ENCODE measurements at regions not wholly inside any gene's neighbourhood (a gene's known extent, or its start where the extent isn't known, plus 50 kb on each side); places are given as distances from the start of the nearest gene placed in this dataset.

- Histone ChIP-seq H3K27ac (ENCODE audit: low read depth, low read length) (no peak overlapping the region), H3K79me2 (ENCODE audit: insufficient read depth, low read length) (no peaks in the 10 kb centered on the region), H3K9me3 (ENCODE audit: insufficient read depth, low read depth, low read length) (no peaks in the 10 kb centered on the region), H2AFZ (ENCODE audit: low read depth, low read length) (no peak overlapping the region), H3K36me3 (ENCODE audit: insufficient read depth, low read length) (no peaks in the 10 kb centered on the region), H3K27me3 (ENCODE audit: insufficient read depth, low read length) (no peaks in the 10 kb centered on the region), H4K20me1 (ENCODE audit: insufficient read depth, low read length) (no peaks in the 10 kb centered on the region), H3K9ac (ENCODE audit: low read length) (no peak overlapping the region), H3K4me3 (ENCODE audit: insufficient read depth, low read depth, low read length) (no peak overlapping the region), H3K4me1 (ENCODE audit: insufficient read depth, low read length) (peaks cover 5% of the 10 kb centered on the region), H3K4me2 (ENCODE audit: low read length) (no peak overlapping the region)
- Mint-ChIP-seq H3K4me1 (ENCODE audit: low read depth, unreplicated experiment) (peaks cover 15% of the 10 kb centered on the region), H3K9me3 (ENCODE audit: unreplicated experiment) (no peaks in the 10 kb centered on the region), H3K27me3 (ENCODE audit: low read depth, unreplicated experiment) (peaks cover 8% of the 10 kb centered on the region), H3K4me3 (ENCODE audit: unreplicated experiment) (no peak overlapping the region), H3K36me3 (ENCODE audit: low read depth, unreplicated experiment) (no peaks in the 10 kb centered on the region), H3K27ac (ENCODE audit: unreplicated experiment) (no peak overlapping the region)
- no peak for FAIRE-seq
- DNase-seq (ENCODE audit: low read depth) = no peak
- TF ChIP-seq CTCF (IDR thresholded peaks at IDR 0.05; ENCODE audit: insufficient read depth, low read depth, low read length) = no peak
- no peak for TF ChIP-seq EZH2 (IDR thresholded peaks at IDR 0.05; ENCODE audit: insufficient read depth, low read length)
Measured at GRCh38 chr18:10315522-10315921, 138.9 kb upstream of the APCDD1 start.

GRCh38 chr18:10316778-10317177 lies 137.7 kb upstream of the APCDD1 start:
- TF ChIP-seq EZH2 (IDR thresholded peaks at IDR 0.05; ENCODE audit: insufficient read depth, low read length) (no peak), CTCF (IDR thresholded peaks at IDR 0.05; ENCODE audit: insufficient read depth, low read depth, low read length) (no peak)
- FAIRE-seq (no peak), DNase-seq (ENCODE audit: low read depth) (no peak)
- Histone ChIP-seq H4K20me1 (ENCODE audit: insufficient read depth, low read length) (no peaks in the 10 kb centered on the region), H3K9me3 (ENCODE audit: insufficient read depth, low read depth, low read length) (no peaks in the 10 kb centered on the region), H3K4me1 (ENCODE audit: insufficient read depth, low read length) (peaks cover 15% of the 10 kb centered on the region), H3K79me2 (ENCODE audit: insufficient read depth, low read length) (no peaks in the 10 kb centered on the region), H3K4me2 (ENCODE audit: low read length) (no peak overlapping the region), H2AFZ (ENCODE audit: low read depth, low read length) (no peak overlapping the region), H3K27ac (ENCODE audit: low read depth, low read length) (no peak overlapping the region), H3K36me3 (ENCODE audit: insufficient read depth, low read length) (no peaks in the 10 kb centered on the region), H3K4me3 (ENCODE audit: insufficient read depth, low read depth, low read length) (no peak overlapping the region), H3K27me3 (ENCODE audit: insufficient read depth, low read length) (no peaks in the 10 kb centered on the region), H3K9ac (ENCODE audit: low read length) (no peak overlapping the region)
- Mint-ChIP-seq H3K4me3 (ENCODE audit: unreplicated experiment) (no peak overlapping the region), H3K27ac (ENCODE audit: unreplicated experiment) (no peak overlapping the region), H3K36me3 (ENCODE audit: low read depth, unreplicated experiment) (no peaks in the 10 kb centered on the region), H3K9me3 (ENCODE audit: unreplicated experiment) (no peaks in the 10 kb centered on the region), H3K27me3 (ENCODE audit: low read depth, unreplicated experiment) (peaks cover 8% of the 10 kb centered on the region), H3K4me1 (ENCODE audit: low read depth, unreplicated experiment) (peaks cover 22% of the 10 kb centered on the region)

GRCh38 chr18:10317864-10318690 lies 136.4 kb upstream of the APCDD1 start:
- Histone ChIP-seq H4K20me1 (ENCODE audit: insufficient read depth, low read length) (no peaks in the 10 kb centered on the region), H3K27ac (ENCODE audit: low read depth, low read length) (no peak overlapping the region), H3K79me2 (ENCODE audit: insufficient read depth, low read length) (no peaks in the 10 kb centered on the region), H3K4me3 (ENCODE audit: insufficient read depth, low read depth, low read length) (no peak overlapping the region), H3K9me3 (ENCODE audit: insufficient read depth, low read depth, low read length) (no peaks in the 10 kb centered on the region), H3K27me3 (ENCODE audit: insufficient read depth, low read length) (no peaks in the 10 kb centered on the region), H3K4me2 (ENCODE audit: low read length) (no peak overlapping the region), H3K9ac (ENCODE audit: low read length) (no peak overlapping the region), H3K36me3 (ENCODE audit: insufficient read depth, low read length) (no peaks in the 10 kb centered on the region), H3K4me1 (ENCODE audit: insufficient read depth, low read length) (peaks cover 18% of the 10 kb centered on the region), H2AFZ (ENCODE audit: low read depth, low read length) (no peak overlapping the region)
- Mint-ChIP-seq H3K27me3 (ENCODE audit: low read depth, unreplicated experiment) (peaks cover 10% of the 10 kb centered on the region), H3K4me3 (ENCODE audit: unreplicated experiment) (no peak overlapping the region), H3K9me3 (ENCODE audit: unreplicated experiment) (no peaks in the 10 kb centered on the region), H3K36me3 (ENCODE audit: low read depth, unreplicated experiment) (no peaks in the 10 kb centered on the region), H3K4me1 (ENCODE audit: low read depth, unreplicated experiment) (peaks cover 25% of the 10 kb centered on the region), H3K27ac (ENCODE audit: unreplicated experiment) (no peak overlapping the region)
- TF ChIP-seq CTCF (IDR thresholded peaks at IDR 0.05; ENCODE audit: insufficient read depth, low read depth, low read length) (no peak), EZH2 (IDR thresholded peaks at IDR 0.05; ENCODE audit: insufficient read depth, low read length) (no peak)
- DNase-seq (ENCODE audit: low read depth) (no peak), FAIRE-seq (no peak)

All from astrocyte (in vitro differentiated cells and primary cell).